GM12874 (cell line): ENCODE measurements at regions not wholly inside any gene's neighbourhood (a gene's known extent, or its start where the extent isn't known, plus 50 kb on each side); places are given as distances from the start of the nearest gene placed in this dataset.

Experiments used
- TF ChIP-seq, protein P1 (sequence below): IDR thresholded peaks from 2 replicates; pipeline ENCODE4 v1.5.1; 2011; ENCODE audit warnings: low read depth, mild to moderate bottlenecking, control low read depth, low read length, moderate library complexity; ENCODE audit not compliant: insufficient read depth

GRCh38 chr2:12064153-12064552 lies 317.7 kb downstream of the LPIN1 start:
- TF ChIP-seq, protein P1, sequence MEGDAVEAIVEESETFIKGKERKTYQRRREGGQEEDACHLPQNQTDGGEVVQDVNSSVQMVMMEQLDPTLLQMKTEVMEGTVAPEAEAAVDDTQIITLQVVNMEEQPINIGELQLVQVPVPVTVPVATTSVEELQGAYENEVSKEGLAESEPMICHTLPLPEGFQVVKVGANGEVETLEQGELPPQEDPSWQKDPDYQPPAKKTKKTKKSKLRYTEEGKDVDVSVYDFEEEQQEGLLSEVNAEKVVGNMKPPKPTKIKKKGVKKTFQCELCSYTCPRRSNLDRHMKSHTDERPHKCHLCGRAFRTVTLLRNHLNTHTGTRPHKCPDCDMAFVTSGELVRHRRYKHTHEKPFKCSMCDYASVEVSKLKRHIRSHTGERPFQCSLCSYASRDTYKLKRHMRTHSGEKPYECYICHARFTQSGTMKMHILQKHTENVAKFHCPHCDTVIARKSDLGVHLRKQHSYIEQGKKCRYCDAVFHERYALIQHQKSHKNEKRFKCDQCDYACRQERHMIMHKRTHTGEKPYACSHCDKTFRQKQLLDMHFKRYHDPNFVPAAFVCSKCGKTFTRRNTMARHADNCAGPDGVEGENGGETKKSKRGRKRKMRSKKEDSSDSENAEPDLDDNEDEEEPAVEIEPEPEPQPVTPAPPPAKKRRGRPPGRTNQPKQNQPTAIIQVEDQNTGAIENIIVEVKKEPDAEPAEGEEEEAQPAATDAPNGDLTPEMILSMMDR = no peak

GRCh38 chr2:12066116-12066515 lies 319.7 kb downstream of the LPIN1 start:
- TF ChIP-seq, protein P1 = no peak

DNA sequence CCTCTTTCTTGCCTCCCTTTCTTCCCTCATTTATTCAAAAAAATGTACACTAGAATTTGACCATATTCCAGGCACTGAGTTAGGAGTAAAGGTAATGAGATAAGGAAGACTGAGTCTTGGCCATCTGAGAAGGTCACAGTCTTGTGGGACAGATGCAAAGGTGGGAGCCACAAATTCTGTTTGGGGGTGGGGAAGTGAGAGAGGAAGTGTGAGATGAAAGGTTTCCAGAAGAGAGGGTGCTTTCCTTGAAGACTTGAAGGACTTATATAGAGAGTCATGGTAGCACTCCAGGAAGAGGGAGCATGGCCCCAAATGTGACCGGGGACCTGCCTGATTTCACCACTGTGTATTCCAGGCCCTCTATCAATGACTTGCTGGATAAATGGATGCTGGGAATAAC lies 320.6 kb downstream of the LPIN1 start:
- TF ChIP-seq, protein P1 = no peak

DNA sequence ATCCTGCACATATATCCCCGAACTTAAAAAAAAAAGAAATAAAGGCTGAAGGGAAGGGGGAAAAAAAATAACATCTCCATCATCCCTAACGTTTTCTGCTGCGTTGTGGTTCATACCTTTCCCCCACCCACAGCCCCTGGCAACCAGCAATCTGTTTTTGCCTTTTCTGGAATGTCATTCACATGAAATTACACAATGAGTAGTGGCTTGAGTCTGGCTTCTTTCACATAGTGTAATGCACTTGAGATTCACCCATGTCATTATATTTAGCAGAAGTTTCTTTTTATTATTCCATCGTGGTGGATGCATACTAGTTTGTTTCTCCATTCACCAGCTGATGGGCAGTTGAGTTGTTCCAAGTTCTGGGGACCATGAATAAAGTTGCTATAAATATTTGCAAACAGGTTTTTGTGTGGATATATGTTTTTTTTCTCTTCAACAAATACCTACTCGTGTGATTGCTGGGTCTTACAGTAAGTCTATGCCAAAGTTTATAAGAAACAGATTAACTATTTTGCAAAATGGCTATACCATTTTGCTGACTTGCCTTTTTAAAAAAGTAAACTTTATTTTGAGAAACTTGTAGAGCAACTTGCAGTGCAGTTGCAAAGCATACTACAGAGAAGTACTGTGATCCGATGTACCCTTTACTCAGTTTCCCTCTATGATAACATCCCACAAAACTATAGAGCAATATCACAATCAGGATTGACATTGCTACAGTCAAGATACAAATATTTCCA lies 322.5 kb downstream of the LPIN1 start:
- TF ChIP-seq, protein P1 = no peak

GRCh38 chr2:12070153-12070552 lies 323.7 kb downstream of the LPIN1 start:
- TF ChIP-seq, protein P1 = no peak

- TF ChIP-seq, protein P1 = no peak
Observed at GRCh38 chr2:12070581-12070980, 324.1 kb downstream of the LPIN1 start.

DNA sequence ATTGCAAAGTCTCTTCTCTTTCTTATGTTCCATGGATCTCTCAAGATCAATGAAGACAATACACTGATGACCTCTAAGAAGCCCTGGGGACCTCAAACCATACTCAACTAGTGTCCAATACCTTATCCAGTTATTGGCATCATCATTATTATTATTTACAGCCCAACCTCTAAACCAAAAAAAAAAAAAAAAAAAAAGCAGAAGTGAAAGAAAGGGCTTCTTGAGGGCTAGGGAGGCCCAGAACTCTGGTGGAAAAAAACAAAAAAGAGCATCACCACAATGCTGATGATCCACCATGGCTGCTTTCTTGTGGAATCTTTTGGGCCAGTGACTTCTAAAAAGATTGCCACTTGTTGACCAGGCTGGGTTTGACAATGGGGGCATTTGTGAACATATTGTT lies 324.9 kb downstream of the LPIN1 start:
- TF ChIP-seq, protein P1 = no peak
